NCI-H2081 treated with DMSO at 0.1 percent for 48 hours (cell line): ENCODE measurements at regions not wholly inside any gene's neighbourhood (a gene's known extent, or its start where the extent isn't known, plus 50 kb on each side); places are given as distances from the start of the nearest gene placed in this dataset.
"Not testable (repeated sequence)": the region's sequence is repeated elsewhere in the genome, so short reads cannot be mapped to it uniquely, and the experiment has no call there.

ENCODE experiments used
- DNase-seq: peaks from one replicate; lab custom pipeline; 2025; lab: John Stamatoyannopoulos, UW

GRCh38 chr5:33209252-33209651 lies 231.5 kb upstream of the TARS1 start:
- no peak for DNase-seq

GRCh38 chr5:33210221-33210620 lies 230.5 kb upstream of the TARS1 start:
- not testable (repeated sequence) for DNase-seq

GRCh38 chr5:33210978-33211377 lies 229.8 kb upstream of the TARS1 start:
- DNase-seq: no peak

- DNase-seq: no peak
Observed at GRCh38 chr5:33212439-33212838, 228.3 kb upstream of the TARS1 start.

- no peak for DNase-seq
Observed at GRCh38 chr5:33212900-33213299, 227.9 kb upstream of the TARS1 start.

DNA sequence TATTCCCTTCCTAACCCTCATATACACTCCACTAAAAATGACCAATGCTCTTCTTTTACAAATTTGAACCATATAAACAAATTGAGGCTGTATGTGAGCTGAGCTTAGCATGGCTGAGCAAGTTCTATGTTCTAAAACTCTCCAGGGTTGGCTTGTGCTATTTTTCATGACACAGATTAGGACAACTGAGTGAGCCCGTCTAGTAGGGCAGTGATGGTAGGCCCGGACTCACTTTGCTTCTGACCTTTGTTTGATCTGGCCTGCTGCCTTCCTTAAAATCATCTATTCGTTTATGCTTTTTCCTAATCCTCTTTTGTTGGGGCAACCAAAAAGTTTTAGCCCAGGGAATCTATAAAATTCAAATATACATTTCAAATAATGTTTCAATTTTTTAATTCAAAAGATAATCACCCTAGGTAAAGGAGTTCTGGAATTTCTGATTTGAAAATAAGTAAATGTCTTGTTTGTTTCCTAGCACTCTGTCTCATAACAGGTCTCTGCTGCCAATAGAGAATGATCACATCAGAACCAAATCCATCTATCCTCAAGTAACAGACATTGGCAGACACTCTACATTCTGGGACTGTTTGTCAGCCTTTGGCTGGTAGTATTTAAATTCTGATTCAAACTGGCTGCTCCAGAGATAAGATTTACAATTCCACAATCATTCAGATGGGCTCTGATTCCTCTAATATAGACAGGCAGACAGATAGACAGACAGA lies 217.0 kb upstream of the TARS1 start:
- no peak for DNase-seq

GRCh38 chr5:33224285-33224961 lies 216.3 kb upstream of the TARS1 start:
- DNase-seq: no peak

DNA sequence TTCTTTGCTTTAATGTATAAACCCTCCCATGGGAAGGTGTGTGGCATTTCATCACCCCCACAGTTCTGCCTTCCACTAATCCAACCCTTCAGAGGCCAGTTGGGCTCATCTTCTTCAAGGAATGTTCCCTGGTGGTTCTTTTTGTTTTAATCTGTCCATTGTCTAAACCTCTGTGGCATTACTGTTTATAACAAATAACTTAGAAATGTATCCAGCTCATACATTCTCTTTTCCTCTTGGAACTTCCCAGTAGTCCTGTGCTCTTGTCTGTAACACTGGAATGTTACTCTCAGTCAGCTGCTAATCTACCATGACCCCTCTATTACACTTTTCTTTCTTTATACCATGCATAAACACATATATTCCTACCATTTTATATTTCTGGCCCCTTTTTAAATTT lies 213.5 kb upstream of the TARS1 start:
- no peak for DNase-seq

- DNase-seq: no peak
Observed at GRCh38 chr5:33227746-33228145, 213.0 kb upstream of the TARS1 start.

DNA sequence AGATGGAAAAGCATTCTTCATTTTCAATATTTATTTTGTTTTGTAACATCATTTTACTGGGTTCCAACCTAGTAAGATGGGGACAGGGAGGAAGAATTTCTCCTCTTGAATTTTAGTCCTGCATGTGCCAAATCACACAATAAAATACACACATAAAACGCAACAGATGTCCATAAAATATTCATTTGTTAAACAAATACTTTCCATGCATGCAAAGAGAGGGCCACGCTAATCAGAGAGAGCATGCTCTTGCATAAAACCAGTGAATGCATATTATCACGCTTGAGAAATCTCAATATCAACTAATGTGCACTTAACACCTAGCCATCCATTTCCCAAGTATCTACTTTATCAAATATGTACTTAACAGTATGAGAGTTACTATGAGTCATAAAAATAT lies 212.6 kb upstream of the TARS1 start:
- DNase-seq: no peak

GRCh38 chr5:33229216-33229615 lies 211.5 kb upstream of the TARS1 start:
- DNase-seq: no peak

- DNase-seq: no peak
Observed at GRCh38 chr5:33230467-33231078, 210.2 kb upstream of the TARS1 start.

- DNase-seq: no peak
Observed at GRCh38 chr5:33231214-33231710, 209.5 kb upstream of the TARS1 start.

- no peak for DNase-seq
Observed at GRCh38 chr5:33231935-33232334, 208.8 kb upstream of the TARS1 start.

DNA sequence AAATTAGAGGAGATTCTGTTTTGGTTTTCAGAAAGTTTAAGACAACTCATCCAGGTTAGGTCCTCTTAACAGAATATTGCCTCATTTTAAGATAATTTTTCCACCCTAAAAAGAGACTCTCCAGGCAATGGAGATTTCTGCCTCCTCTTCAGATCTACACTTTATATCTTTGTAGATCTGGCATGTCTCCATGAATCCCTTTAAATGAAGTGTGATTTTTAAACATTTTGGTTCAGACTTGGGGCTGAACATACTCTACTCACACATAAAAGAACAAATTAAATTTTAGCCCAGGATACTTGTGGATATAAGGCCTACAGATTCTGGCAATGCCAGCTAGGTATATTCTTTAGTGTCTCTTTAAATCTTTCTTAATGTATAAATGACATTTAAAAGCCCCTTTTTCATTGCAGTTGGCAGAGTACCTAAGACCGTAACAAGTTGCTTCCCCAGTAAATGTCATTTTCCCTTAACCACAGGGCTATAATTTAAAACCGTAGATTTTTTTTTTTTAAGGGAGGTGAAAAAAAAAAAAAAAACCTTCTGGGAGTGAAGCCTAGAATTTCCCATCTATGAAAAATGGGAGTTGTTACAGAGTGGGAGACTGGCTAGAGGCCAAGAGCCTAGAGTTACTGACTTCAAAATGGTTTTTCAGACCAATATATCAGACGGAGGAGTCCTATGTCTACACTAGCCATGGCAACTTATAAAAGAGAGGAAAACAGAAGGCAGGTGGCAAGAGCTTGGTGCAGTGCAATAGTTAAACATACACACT lies 207.8 kb upstream of the TARS1 start:
- DNase-seq: peak; percentile 95

- DNase-seq: no peak
Observed at GRCh38 chr5:33235304-33235703, 205.5 kb upstream of the TARS1 start.

- DNase-seq: no peak
Observed at GRCh38 chr5:33235824-33236223, 204.9 kb upstream of the TARS1 start.

GRCh38 chr5:33237471-33237870 lies 203.3 kb upstream of the TARS1 start:
- DNase-seq: no peak

- peak; percentile 41 for DNase-seq
Observed at GRCh38 chr5:33238826-33239695, 201.7 kb upstream of the TARS1 start.

GRCh38 chr5:33240558-33240957 lies 200.2 kb upstream of the TARS1 start:
- no peak for DNase-seq

- no peak for DNase-seq
Observed at GRCh38 chr5:33241802-33242201, 199.0 kb upstream of the TARS1 start.
